GM21423 (cell line): ENCODE measurements at regions not wholly inside any gene's neighbourhood (a gene's known extent, or its start where the extent isn't known, plus 50 kb on each side); places are given as distances from the start of the nearest gene placed in this dataset.

Experiments used
- ATAC-seq: cut with Tn5 transposase; IDR thresholded peaks from one replicate; pipeline ENCODE4 v1.9.1; 2021; ENCODE audit warnings: mild to moderate bottlenecking, moderate library complexity; ENCODE audit not compliant: unreplicated experiment

- ATAC-seq: no peak
Measured at GRCh38 chr2:219944866-219945265, 317.4 kb downstream of the SLC4A3 start.

- no peak for ATAC-seq
Measured at GRCh38 chr2:219946021-219946420, 318.6 kb downstream of the SLC4A3 start.

DNA sequence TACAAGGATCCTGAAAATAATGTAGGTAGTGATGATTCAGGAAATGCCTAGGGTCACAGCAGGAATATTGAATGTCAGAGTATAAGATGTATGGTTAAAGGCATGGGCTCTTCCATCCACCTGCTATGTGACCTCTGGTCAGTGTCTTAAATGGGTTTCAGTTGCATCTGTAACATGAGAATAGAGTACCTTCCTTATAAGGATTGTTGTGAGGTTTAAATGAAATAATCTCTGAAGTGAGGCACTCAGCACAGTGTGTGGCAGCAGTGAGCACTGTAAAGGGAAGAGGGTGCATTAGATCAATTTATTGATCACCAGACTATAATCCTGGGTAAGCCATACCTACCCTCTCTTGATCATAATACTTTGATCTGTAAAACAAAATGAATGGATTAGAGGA lies 319.1 kb downstream of the SLC4A3 start:
- ATAC-seq: no peak

GRCh38 chr2:219947575-219947974 lies 320.1 kb downstream of the SLC4A3 start:
- ATAC-seq: no peak

DNA sequence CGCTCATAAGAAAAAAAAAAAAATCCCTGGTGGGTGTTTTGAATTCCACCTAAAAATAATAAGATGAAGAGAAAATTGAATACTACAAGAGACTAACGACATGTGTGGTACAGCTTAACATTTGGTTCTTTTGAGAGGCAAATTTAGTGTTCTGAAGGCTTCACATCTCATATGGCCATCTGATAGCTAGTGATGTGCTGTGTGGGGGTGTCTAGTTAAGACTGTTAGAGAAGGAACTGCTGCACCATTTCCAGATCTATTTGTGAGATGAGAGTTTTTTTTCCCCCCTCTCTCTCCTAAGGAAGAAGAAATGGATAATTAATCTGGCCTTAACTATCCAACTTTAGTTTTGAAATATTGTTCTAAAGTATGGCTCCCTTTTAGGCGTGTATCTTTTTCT lies 321.6 kb downstream of the SLC4A3 start:
- no peak for ATAC-seq

- ATAC-seq: no peak
Measured at GRCh38 chr2:219951099-219951498, 323.7 kb downstream of the SLC4A3 start.

DNA sequence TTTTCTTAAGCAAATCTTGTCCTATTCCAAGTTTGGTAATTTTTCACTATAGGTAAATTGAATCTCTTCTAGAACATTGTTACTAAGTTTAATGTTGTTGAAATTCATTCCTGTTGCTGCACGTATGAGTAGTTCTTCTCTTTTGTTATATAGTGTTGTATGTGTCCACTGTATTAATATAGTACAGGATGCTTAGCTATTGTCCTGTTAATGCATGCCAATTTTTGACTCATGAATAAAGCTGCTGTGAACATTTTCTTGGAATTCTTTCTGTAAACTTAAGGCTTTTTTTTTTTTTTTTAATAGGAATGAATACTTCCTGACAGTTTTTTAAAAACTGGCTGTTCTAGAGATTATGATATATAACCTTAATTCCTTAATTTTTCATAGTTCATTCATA lies 326.9 kb downstream of the SLC4A3 start:
- no peak for ATAC-seq

DNA sequence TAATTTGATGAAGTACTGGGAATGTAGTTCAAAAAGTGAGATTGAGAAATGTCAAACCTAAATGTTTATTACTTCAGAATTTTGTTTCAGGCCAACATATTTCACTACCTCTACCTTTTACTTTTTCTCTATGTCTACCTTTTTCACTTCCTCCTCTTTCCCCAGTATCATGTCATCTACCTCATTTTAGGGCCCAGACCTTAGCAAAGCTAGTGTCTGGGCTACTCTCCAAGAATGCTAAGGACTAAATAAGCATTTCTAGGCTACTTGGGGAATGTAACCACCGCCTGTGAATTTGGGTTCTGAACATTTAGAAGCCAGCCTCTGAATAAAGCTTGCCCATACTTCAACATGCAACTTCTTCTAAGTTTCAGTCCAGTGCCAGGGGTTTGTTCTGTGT lies 330.4 kb downstream of the SLC4A3 start:
- no peak for ATAC-seq

- ATAC-seq: no peak
Measured at GRCh38 chr2:219958941-219959340, 331.5 kb downstream of the SLC4A3 start.

- ATAC-seq: no peak
Measured at GRCh38 chr2:219959471-219959870, 332.0 kb downstream of the SLC4A3 start.

DNA sequence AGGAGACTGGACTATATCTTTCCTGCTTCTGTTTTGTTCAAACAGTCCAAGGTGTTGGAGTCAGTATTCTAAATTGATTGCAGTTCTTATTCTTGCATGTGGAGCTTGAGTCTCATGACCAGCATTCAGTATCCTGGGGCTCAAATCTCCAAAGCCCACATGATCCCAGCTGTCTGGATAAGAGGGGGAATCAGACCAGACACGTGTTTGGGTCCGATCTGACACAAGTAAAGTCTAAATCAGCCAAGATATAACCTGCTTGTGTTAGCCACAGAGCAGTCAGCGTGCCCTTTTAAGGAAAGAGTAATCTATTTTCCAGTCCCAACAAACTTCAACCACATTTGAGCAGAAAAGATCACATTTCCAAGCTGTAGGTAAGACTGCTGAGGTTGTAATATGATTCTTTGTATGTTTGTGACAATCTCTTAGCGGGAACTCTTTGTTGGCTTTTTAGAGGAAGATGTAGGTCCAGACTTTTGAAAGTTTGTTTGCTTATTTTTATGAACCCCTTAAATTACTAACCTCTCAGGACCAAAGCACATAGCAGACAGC lies 334.6 kb downstream of the SLC4A3 start:
- no peak for ATAC-seq

DNA sequence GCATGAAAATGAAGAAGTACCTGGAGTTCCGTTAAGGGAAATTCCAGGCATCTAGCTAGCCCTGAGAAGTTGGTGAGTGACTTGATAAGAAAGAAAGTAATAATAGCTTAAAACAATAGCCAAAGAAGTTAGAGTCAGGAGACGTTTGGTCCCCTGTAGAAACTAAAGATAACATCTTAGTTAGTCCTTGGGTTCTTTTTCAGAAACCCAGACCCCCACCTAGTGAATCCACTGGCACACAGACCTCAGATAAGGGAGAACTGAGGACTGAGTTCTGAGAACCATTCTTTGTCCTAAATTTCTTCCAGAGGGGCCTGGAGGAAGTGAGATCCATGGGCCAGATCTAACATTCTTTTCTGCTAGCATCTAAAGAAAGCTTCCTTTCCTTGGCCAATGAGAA lies 335.4 kb downstream of the SLC4A3 start:
- no peak for ATAC-seq

DNA sequence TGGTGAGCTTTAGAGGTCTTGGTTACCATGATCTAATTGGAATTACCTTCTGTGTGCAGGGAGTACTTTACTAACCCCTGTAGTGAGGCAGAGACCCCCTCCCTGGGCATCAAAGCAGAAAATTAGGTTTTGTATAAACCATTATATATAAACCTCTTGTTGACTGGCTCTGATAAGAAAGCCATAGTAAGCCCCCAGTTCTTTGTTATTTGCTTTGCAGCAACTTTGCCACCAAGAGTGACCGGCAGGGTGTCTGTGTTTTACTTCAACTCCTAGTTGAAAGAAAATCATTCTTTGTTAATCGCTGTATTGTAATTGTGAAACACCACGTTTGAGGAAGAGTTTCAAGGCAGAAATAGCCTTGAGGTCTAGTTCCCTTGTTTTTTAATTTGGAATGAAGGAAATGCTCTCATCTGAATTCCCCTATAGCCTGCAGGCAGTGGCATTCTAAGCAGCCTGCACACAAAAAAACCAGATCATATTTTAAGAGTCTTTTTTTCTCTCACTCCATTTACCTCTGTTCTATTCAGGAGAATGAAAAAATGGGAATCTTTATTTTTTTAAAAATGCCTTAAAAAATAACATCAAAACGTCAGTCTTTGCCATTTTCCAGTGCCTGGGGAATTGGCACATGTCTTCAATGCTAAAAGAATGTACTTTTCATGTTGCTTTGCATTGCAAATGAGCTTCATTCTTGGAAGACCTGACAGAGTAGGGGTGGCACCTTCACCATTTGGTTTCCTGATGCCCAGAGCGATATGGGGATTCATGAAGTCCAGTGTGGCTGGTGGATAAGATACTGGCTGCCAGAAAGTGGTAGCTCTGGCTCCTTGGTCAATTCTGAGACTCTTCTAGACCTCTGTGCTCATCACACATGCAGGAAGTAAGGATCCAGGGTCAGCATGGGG lies 338.1 kb downstream of the SLC4A3 start:
- no peak for ATAC-seq

- no peak for ATAC-seq
Measured at GRCh38 chr2:219967247-219968245, 340.1 kb downstream of the SLC4A3 start.

DNA sequence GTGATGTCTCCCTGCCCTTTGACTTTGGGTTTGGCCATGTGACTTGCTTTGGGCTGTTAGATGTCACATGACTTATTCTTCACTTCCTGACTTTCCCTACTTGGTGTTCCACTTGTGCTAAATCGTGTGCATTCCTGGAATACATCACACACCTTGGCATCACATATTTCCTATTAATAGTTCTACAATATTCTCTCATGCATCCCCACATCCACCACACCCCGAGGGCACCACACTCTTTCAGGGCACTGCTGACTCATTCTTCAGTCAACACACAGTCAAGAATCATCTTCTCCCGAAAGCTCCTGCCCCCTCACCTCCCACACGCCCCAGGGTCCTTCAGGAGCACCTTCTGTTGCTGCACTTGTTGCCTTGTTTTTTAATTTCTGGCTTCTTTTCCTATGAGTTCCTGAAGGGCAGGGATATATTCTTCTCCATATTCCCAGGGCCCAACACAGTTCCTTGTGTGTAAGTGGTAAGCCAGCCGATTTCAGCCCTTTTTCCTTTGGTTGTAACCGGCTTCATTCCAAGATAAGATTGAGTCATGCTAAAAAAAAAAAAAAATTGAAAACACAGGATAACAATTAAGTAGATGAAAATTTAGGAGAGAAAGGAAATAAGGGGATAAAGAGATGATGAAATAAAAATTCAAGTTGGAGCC lies 341.4 kb downstream of the SLC4A3 start:
- no peak for ATAC-seq

DNA sequence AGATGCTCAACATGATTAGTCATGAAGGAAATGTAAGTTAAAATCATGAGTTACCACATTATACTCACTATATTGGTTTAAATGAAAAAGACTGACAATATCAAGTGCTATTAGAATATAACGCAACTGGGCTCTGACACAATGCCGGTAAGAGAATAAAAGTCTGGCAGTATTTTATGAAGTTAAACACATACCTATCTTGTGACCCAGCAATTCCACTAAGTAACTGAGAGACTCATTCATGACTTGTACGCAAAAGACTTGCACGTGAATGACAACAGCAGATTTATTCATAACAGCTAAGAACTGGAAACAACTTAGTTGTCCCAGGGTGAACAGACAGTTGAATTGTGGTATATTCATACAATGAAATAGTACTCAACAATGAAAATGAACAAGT lies 342.1 kb downstream of the SLC4A3 start:
- no peak for ATAC-seq

- no peak for ATAC-seq
Measured at GRCh38 chr2:219973136-219973535, 345.7 kb downstream of the SLC4A3 start.

GRCh38 chr2:219976871-219977270 lies 349.4 kb downstream of the SLC4A3 start:
- no peak for ATAC-seq

DNA sequence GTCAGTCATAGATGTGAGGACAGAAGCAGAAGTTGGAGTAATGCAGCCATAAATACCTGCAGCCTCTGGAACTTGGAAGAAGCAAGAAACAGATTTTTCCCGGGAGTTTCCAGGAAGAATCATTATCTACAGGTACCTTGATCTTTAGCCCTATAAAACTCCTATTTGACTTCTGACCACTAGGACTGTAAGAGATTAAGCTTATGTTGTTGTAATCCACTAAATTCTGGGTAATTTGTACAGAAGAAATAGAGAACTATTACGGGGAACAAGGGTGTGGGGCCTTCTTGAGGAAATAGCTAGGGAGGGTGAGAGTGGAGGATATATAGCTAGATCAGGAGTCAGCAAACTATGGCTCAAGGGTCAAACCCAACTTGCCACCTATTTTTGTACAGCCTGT lies 353.2 kb downstream of the SLC4A3 start:
- ATAC-seq: no peak

GRCh38 chr2:219983836-219984235 lies 356.4 kb downstream of the SLC4A3 start:
- no peak for ATAC-seq

GRCh38 chr2:219985017-219985416 lies 357.6 kb downstream of the SLC4A3 start:
- no peak for ATAC-seq
